HG03439 (cell line): ENCODE measurements at regions not wholly inside any gene's neighbourhood (a gene's known extent, or its start where the extent isn't known, plus 50 kb on each side); places are given as distances from the start of the nearest gene placed in this dataset.
A peak's percentile ranks its signal among the peaks of the same experiment; 100 is the strongest.
"Not testable (repeated sequence)": the region's sequence is repeated elsewhere in the genome, so short reads cannot be mapped to it uniquely, and the experiment has no call there.

ENCODE experiments used
- ATAC-seq: cut with Tn5 transposase; IDR thresholded peaks from one replicate; pipeline ENCODE4 v1.9.1; 2021; ENCODE audit warnings: mild to moderate bottlenecking, moderate library complexity; ENCODE audit not compliant: unreplicated experiment

GRCh38 chr1:81310250-81310649 lies 490.5 kb upstream of the ADGRL2 start:
- no peak for ATAC-seq

GRCh38 chr1:81308191-81308590 lies 492.5 kb upstream of the ADGRL2 start:
- ATAC-seq, result no peak

- no peak for ATAC-seq
Measured at GRCh38 chr1:81307786-81308185, 492.9 kb upstream of the ADGRL2 start.

- peak; percentile 53 for ATAC-seq
Measured at GRCh38 chr1:81305997-81306452, 494.7 kb upstream of the ADGRL2 start.

- ATAC-seq, result no peak
Measured at GRCh38 chr1:81304187-81304586, 496.5 kb upstream of the ADGRL2 start.

- no peak for ATAC-seq
Measured at GRCh38 chr1:81299892-81300291, 500.8 kb upstream of the ADGRL2 start.

GRCh38 chr1:81298266-81298665 lies 502.5 kb upstream of the ADGRL2 start:
- no peak for ATAC-seq

- ATAC-seq, result no peak
Measured at GRCh38 chr1:81296601-81297000, 504.1 kb upstream of the ADGRL2 start.

GRCh38 chr1:81290326-81290725 lies 510.4 kb upstream of the ADGRL2 start:
- ATAC-seq, result no peak

GRCh38 chr1:81288689-81289088 lies 512.0 kb upstream of the ADGRL2 start:
- no peak for ATAC-seq

- ATAC-seq, result no peak
Measured at GRCh38 chr1:81287411-81288080, 513.2 kb upstream of the ADGRL2 start.

GRCh38 chr1:81270051-81270450 lies 530.7 kb upstream of the ADGRL2 start:
- ATAC-seq, result no peak

- ATAC-seq, result no peak
Measured at GRCh38 chr1:81264976-81265375, 535.8 kb upstream of the ADGRL2 start.

GRCh38 chr1:81259625-81260411 lies 540.9 kb upstream of the ADGRL2 start:
- ATAC-seq, result no peak

GRCh38 chr1:81254560-81254959 lies 546.2 kb upstream of the ADGRL2 start:
- ATAC-seq, result no peak

- no peak for ATAC-seq
Measured at GRCh38 chr1:81254068-81254467, 546.7 kb upstream of the ADGRL2 start.

- no peak for ATAC-seq
Measured at GRCh38 chr1:81252471-81253151, 548.1 kb upstream of the ADGRL2 start.

- not testable (repeated sequence) for ATAC-seq
Measured at GRCh38 chr1:81250825-81251224, 549.9 kb upstream of the ADGRL2 start.

GRCh38 chr1:81245084-81245715 lies 555.5 kb upstream of the ADGRL2 start:
- ATAC-seq, result not testable (repeated sequence)

- ATAC-seq, result not testable (repeated sequence)
Measured at GRCh38 chr1:81244612-81245011, 556.1 kb upstream of the ADGRL2 start.

GRCh38 chr1:81242103-81242502 lies 558.6 kb upstream of the ADGRL2 start:
- no peak for ATAC-seq
